Skeletal muscle satellite cell (primary cell): ENCODE measurements at regions not wholly inside any gene's neighbourhood (a gene's known extent, or its start where the extent isn't known, plus 50 kb on each side); places are given as distances from the start of the nearest gene placed in this dataset.

Source experiments
- H3K27me3 ChIP-seq: 2 replicates; pipeline ENCODE4 v1.7.0; 2013; ENCODE audit warnings: low read length; ENCODE audit not compliant: control insufficient read depth, insufficient read depth
- H3K36me3 ChIP-seq: 2 replicates; pipeline ENCODE4 v1.7.0; 2013; ENCODE audit warnings: mild to moderate bottlenecking, control low read depth, low read length; ENCODE audit not compliant: insufficient read depth
- H3K4me1 ChIP-seq: 2 replicates; pipeline ENCODE4 v1.7.0; 2013; ENCODE audit warnings: low read length; ENCODE audit not compliant: control insufficient read depth, insufficient read depth
- H3K4me2 ChIP-seq: 2 replicates; pipeline ENCODE4 v1.7.0; 2013; ENCODE audit warnings: mild to moderate bottlenecking, low read length
- H3K4me3 ChIP-seq: 2 replicates; pipeline ENCODE4 v1.7.0; 2013; ENCODE audit warnings: low read length
- H3K9ac ChIP-seq: 2 replicates; pipeline ENCODE4 v1.7.0; 2013; ENCODE audit warnings: mild to moderate bottlenecking, low read depth, low read length, moderate library complexity
- H3K9me3 ChIP-seq: replicated peaks from 2 replicates; pipeline ENCODE4 v1.7.0; 2013; ENCODE audit warnings: mild to moderate bottlenecking, control low read depth, low read length

DNA sequence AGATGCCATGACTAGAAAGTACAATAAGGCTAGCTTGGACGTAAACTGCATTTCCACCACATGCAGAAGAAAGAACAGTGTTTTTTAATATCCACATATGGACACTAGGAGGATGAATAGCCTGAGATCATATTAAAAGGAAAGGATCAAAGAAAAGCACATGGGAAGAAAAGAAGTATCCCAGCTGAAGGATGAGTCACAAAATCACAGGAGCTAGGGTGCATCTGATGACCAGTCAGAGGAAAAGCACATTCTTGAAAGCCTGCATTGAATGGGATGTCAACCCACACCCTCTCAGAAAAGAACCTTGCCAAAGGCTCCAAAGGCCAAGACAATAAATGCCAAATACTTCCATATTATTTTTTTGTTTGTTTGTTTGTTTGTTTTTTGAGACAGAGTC, 56.8 kb upstream of the PRDX4 start:
- Histone ChIP-seq H3K4me2 (no peak overlapping the region), H3K27me3 (peaks cover 6% of the 10 kb centered on the region), H3K36me3 (no peaks in the 10 kb centered on the region), H3K4me3 (no peak overlapping the region), H3K4me1 (no peaks in the 10 kb centered on the region), H3K9ac (no peak overlapping the region), H3K9me3 (no peaks in the 10 kb centered on the region)

GRCh38 chrX:23612846-23613245, 54.4 kb upstream of the PRDX4 start:
- Histone ChIP-seq H3K27me3 (peaks cover 6% of the 10 kb centered on the region), H3K9me3 (no peaks in the 10 kb centered on the region), H3K9ac (no peak overlapping the region), H3K4me3 (no peak overlapping the region), H3K4me1 (no peaks in the 10 kb centered on the region), H3K36me3 (no peaks in the 10 kb centered on the region), H3K4me2 (no peak overlapping the region)

- Histone ChIP-seq H3K27me3 (peaks cover 1% of the 10 kb centered on the region), H3K9ac (no peak overlapping the region), H3K4me3 (no peak overlapping the region), H3K9me3 (no peaks in the 10 kb centered on the region), H3K36me3 (no peaks in the 10 kb centered on the region), H3K4me2 (no peak overlapping the region), H3K4me1 (no peaks in the 10 kb centered on the region)
These were observed 50.9 kb upstream of the PRDX4 start for GRCh38 chrX:23616361-23616760.
